Astrocyte of the cerebellum (primary cell): ENCODE measurements at regions not wholly inside any gene's neighbourhood (a gene's known extent, or its start where the extent isn't known, plus 50 kb on each side); places are given as distances from the start of the nearest gene placed in this dataset.

ENCODE experiments used
- DNase-seq: peaks from one replicate; pipeline ENCODE4 v3.0.0-alpha.2; 2011; ENCODE audit warnings: low read depth
- H3K4me3 ChIP-seq: 2 replicates; pipeline ENCODE4 v1.5.1; 2011; ENCODE audit warnings: mild to moderate bottlenecking, low read depth, low read length, moderate library complexity
- CTCF ChIP-seq: IDR thresholded peaks from 2 replicates; pipeline ENCODE4 v1.5.1; 2012; ENCODE audit warnings: low read length, low read depth, moderate library complexity, mild to moderate bottlenecking; ENCODE audit errors: missing control alignments
- in situ Hi-C: cut with HindIII; loops from 2 replicates; pipeline ENCODE4 v1.10.0; 2017; ENCODE audit warnings: low sequenced_read_pairs

GRCh38 chr13:105121221-105121620 lies 1414.2 kb downstream of the EFNB2 start:
- no peak for TF ChIP-seq CTCF
- H3K4me3 ChIP-seq, result no peak overlapping the region
- in situ Hi-C loops, result no loop called here
- no peak for DNase-seq

GRCh38 chr13:105118426-105118985 lies 1417.0 kb downstream of the EFNB2 start:
- DNase-seq, result no peak
- no peak for TF ChIP-seq CTCF
- no peak overlapping the region for H3K4me3 ChIP-seq
- in situ Hi-C loops, result no loop called here

GRCh38 chr13:105116966-105117365 lies 1418.5 kb downstream of the EFNB2 start:
- no peak for TF ChIP-seq CTCF
- in situ Hi-C loops, result no loop called here
- no peak for DNase-seq
- H3K4me3 ChIP-seq, result no peak overlapping the region

- H3K4me3 ChIP-seq, result no peak overlapping the region
- no peak for DNase-seq
- no peak for TF ChIP-seq CTCF
- in situ Hi-C loops, result no loop called here
Observed at GRCh38 chr13:105112561-105112960, 1422.9 kb downstream of the EFNB2 start.

- in situ Hi-C loops, result no loop called here
- DNase-seq, result no peak
- no peak for TF ChIP-seq CTCF
- H3K4me3 ChIP-seq, result no peak overlapping the region
Observed at GRCh38 chr13:105107781-105108180, 1427.7 kb downstream of the EFNB2 start.

- DNase-seq, result no peak
- in situ Hi-C loops, result no loop called here
- no peak overlapping the region for H3K4me3 ChIP-seq
- no peak for TF ChIP-seq CTCF
Observed at GRCh38 chr13:105105471-105105870, 1430.0 kb downstream of the EFNB2 start.

- in situ Hi-C loops, result no loop called here
- no peak overlapping the region for H3K4me3 ChIP-seq
- no peak for TF ChIP-seq CTCF
- no peak for DNase-seq
Observed at GRCh38 chr13:105097521-105097920, 1437.9 kb downstream of the EFNB2 start.
